ENCODE measurements at regions not wholly inside any gene's neighbourhood (a gene's known extent, or its start where the extent isn't known, plus 50 kb on each side); places are given as distances from the start of the nearest gene placed in this dataset.

DNA sequence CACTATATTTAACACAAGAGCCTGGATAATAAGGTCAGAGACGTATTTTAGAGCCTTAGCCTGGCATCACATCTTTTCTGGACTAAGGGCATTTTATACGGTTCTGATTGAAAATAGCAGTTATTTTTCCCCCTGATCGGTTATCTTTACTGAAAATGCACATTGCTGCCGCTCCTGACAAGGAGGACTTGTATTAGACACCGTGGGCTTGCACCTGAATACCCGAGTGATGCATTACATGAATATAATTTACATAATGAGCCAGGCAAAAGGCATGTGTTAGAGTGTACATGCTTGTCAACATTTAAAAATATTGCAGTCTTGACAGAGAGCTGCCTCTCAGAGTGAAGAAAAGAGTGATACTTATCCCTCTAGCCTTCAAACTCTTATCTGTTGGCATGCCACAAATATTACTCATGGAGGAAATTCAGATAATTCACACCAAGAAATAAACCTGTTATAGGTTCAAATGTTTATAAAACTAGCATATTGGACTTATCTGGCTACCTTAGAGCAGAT is 470.5 kb upstream of the ETAA1 start:
- intact Hi-C loops (cut with micrococcal nuclease; ENCODE audit: unreplicated experiment): no loop called here
- TF ChIP-seq, protein P1, sequence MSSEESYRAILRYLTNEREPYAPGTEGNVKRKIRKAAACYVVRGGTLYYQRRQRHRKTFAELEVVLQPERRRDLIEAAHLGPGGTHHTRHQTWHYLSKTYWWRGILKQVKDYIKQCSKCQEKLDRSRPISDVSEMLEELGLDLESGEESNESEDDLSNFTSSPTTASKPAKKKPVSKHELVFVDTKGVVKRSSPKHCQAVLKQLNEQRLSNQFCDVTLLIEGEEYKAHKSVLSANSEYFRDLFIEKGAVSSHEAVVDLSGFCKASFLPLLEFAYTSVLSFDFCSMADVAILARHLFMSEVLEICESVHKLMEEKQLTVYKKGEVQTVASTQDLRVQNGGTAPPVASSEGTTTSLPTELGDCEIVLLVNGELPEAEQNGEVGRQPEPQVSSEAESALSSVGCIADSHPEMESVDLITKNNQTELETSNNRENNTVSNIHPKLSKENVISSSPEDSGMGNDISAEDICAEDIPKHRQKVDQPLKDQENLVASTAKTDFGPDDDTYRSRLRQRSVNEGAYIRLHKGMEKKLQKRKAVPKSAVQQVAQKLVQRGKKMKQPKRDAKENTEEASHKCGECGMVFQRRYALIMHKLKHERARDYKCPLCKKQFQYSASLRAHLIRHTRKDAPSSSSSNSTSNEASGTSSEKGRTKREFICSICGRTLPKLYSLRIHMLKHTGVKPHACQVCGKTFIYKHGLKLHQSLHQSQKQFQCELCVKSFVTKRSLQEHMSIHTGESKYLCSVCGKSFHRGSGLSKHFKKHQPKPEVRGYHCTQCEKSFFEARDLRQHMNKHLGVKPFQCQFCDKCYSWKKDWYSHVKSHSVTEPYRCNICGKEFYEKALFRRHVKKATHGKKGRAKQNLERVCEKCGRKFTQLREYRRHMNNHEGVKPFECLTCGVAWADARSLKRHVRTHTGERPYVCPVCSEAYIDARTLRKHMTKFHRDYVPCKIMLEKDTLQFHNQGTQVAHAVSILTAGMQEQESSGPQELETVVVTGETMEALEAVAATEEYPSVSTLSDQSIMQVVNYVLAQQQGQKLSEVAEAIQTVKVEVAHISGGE (CRISPR knock-in tag; IDR thresholded peaks at IDR 0.05): no peak
- H3K4me1 ChIP-seq (ENCODE audit: control insufficient read depth, insufficient read depth, low read length): no peaks in the 10 kb centered on the region
- no peaks in the 10 kb centered on the region for H3K9me3 ChIP-seq (replicated peaks; ENCODE audit: control insufficient read depth, insufficient read depth, low read length)
- in situ Hi-C loops (cut with MboI): no loop called here
- WGBS (ENCODE audit: insufficient coverage, insufficient replicate concordance, low lambda C conversion rate, missing lambda C conversion rate): 15% methylated on average over 6 of the region's 6 CpGs
- ChIA-PET POLR2A (no interaction called here), SMC1A (ENCODE audit: uncharacterized antibody, unreplicated experiment) (no interaction called here), CTCF (no interaction called here), RAD21 (ENCODE audit: unreplicated experiment) (no interaction called here)
- no peaks in the 10 kb centered on the region for H3K36me3 ChIP-seq (ENCODE audit: control insufficient read depth in 2 of 2, insufficient read depth in 2 of 2, low read length in 1 of 2)
- H3K79me2 ChIP-seq (ENCODE audit: control insufficient read depth, insufficient read depth, low read length): no peaks in the 10 kb centered on the region
- H3K4me2 ChIP-seq (ENCODE audit: control insufficient read depth, insufficient read depth): no peak overlapping the region
- BruUV-seq (replicated peaks): no TSS peak
- no peak overlapping the region for H3K9ac ChIP-seq (ENCODE audit: control insufficient read depth, insufficient read depth, low read length)
- no peak overlapping the region for H2AFZ ChIP-seq (ENCODE audit: control insufficient read depth, low read depth, low read length)
- FAIRE-seq: no peak
- H3K27me3 ChIP-seq (replicated peaks in 1 of 2; ENCODE audit: control insufficient read depth in 2 of 2, insufficient read depth in 2 of 2, low read length in 1 of 2): no peaks in the 10 kb centered on the region
- ATAC-seq: no peak
- H3K27ac ChIP-seq (ENCODE audit: control insufficient read depth, insufficient read depth): no peak overlapping the region
- no peak overlapping the region for H3K4me3 ChIP-seq
- no peaks in the 10 kb centered on the region for H4K20me1 ChIP-seq (ENCODE audit: control insufficient read depth, insufficient read depth)
- no peak for DNase-seq (ENCODE audit: low read depth, low spot score)

DNA sequence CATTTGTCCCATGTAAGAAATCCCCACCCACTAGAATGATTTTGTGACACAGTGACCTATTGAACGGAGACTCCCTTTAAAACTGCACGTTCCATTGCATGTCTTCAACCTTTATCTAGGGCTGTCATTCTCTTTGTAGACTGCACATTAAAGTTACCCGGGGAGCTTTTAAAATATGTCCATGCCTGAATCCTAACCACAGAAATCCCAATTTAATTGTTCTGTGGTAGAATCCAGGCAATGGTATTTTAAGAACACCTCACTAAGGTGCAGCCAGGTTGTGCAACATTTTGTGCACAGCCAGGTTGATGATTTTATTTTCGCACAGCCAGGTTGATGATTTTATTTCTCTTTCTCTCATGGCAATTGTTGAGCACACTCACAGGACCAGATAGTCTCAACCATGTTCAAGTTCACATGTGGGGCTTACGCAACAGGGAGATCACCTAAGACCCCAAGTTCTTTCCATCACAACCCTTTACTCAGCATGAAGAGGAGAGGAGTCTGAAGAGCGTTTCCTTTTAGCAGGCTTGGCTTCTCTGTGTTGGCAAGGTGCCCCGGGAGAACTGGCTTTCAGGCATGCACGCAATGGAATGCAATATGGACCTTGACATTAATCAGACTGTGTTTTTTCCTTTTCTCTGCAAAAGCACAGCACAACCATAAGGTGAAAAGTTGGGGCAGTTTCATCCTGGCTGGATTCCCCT is 467.3 kb upstream of the ETAA1 start:
- in situ Hi-C loops (cut with MboI): no loop called here
- H3K9me3 ChIP-seq (replicated peaks; ENCODE audit: control insufficient read depth, insufficient read depth, low read length): no peaks in the 10 kb centered on the region
- no peaks in the 10 kb centered on the region for H4K20me1 ChIP-seq (ENCODE audit: control insufficient read depth, insufficient read depth)
- no peak overlapping the region for H3K27ac ChIP-seq (ENCODE audit: control insufficient read depth, insufficient read depth)
- ChIA-PET POLR2A (no interaction called here), CTCF (no interaction called here), RAD21 (ENCODE audit: unreplicated experiment) (no interaction called here), SMC1A (ENCODE audit: uncharacterized antibody, unreplicated experiment) (no interaction called here)
- H3K4me2 ChIP-seq (ENCODE audit: control insufficient read depth, insufficient read depth): no peak overlapping the region
- no peak overlapping the region for H3K9ac ChIP-seq (ENCODE audit: control insufficient read depth, insufficient read depth, low read length)
- DNase-seq (ENCODE audit: low read depth, low spot score): no peak
- no peaks in the 10 kb centered on the region for H3K27me3 ChIP-seq (replicated peaks in 1 of 2; ENCODE audit: control insufficient read depth in 2 of 2, insufficient read depth in 2 of 2, low read length in 1 of 2)
- TF ChIP-seq, protein P2, sequence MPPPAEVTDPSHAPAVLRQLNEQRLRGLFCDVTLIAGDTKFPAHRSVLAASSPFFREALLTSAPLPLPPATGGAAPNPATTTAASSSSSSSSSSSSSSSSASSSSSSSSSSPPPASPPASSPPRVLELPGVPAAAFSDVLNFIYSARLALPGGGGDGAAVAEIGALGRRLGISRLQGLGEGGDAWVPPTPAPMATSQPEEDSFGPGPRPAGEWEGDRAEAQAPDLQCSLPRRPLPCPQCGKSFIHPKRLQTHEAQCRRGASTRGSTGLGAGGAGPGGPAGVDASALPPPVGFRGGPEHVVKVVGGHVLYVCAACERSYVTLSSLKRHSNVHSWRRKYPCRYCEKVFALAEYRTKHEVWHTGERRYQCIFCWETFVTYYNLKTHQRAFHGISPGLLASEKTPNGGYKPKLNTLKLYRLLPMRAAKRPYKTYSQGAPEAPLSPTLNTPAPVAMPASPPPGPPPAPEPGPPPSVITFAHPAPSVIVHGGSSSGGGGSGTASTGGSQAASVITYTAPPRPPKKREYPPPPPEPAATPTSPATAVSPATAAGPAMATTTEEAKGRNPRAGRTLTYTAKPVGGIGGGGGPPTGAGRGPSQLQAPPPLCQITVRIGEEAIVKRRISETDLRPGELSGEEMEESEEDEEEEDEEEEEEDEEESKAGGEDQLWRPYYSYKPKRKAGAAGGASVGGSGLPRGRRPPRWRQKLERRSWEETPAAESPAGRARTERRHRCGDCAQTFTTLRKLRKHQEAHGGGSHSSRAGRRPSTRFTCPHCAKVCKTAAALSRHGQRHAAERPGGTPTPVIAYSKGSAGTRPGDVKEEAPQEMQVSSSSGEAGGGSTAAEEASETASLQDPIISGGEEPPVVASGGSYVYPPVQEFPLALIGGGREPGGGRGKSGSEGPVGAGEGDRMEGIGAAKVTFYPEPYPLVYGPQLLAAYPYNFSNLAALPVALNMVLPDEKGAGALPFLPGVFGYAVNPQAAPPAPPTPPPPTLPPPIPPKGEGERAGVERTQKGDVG (CRISPR knock-in tag; IDR thresholded peaks at IDR 0.05): no peak
- TF ChIP-seq, protein P3, sequence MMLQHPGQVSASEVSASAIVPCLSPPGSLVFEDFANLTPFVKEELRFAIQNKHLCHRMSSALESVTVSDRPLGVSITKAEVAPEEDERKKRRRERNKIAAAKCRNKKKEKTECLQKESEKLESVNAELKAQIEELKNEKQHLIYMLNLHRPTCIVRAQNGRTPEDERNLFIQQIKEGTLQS (IDR thresholded peaks at IDR 0.05; ENCODE audit: borderline replicate concordance, extremely low read depth, low read depth, low read length): no peak
- TF ChIP-seq POLR2AphosphoS2 (IDR thresholded peaks at IDR 0.05; ENCODE audit: low read depth, low read length) (no peak), TBL1XR1 (IDR thresholded peaks at IDR 0.05; ENCODE audit: low read depth, low read length) (no peak)
- no peaks in the 10 kb centered on the region for H3K36me3 ChIP-seq (ENCODE audit: control insufficient read depth in 2 of 2, insufficient read depth in 2 of 2, low read length in 1 of 2)
- no peak for FAIRE-seq
- no peak overlapping the region for H3K4me3 ChIP-seq
- ATAC-seq: no peak
- H3K79me2 ChIP-seq (ENCODE audit: control insufficient read depth, insufficient read depth, low read length): no peaks in the 10 kb centered on the region
- no TSS peak for BruUV-seq (replicated peaks)
- WGBS (ENCODE audit: insufficient coverage, insufficient replicate concordance, low lambda C conversion rate, missing lambda C conversion rate): 25% methylated on average over 8 of the region's 8 CpGs
- H3K4me1 ChIP-seq (ENCODE audit: control insufficient read depth, insufficient read depth, low read length): no peaks in the 10 kb centered on the region
- H2AFZ ChIP-seq (ENCODE audit: control insufficient read depth, low read depth, low read length): no peak overlapping the region
- intact Hi-C loops (cut with micrococcal nuclease; ENCODE audit: unreplicated experiment): no loop called here

Data from GM12878 (cell line).